ENCODE measurements at regions not wholly inside any gene's neighbourhood (a gene's known extent, or its start where the extent isn't known, plus 50 kb on each side); places are given as distances from the start of the nearest gene placed in this dataset.

- TF ChIP-seq CTCF (IDR thresholded peaks at IDR 0.05): no peak
- TF ChIP-seq POLR2A (IDR thresholded peaks at IDR 0.05): no peak
- no peak for TF ChIP-seq POLR2AphosphoS5 (IDR thresholded peaks at IDR 0.05)
These were observed 199.1 kb upstream of the GOT2 start for GRCh38 chr16:58933186-58933585.
